ENCODE measurements at regions not wholly inside any gene's neighbourhood (a gene's known extent, or its start where the extent isn't known, plus 50 kb on each side); places are given as distances from the start of the nearest gene placed in this dataset.
A peak's percentile ranks its signal among the peaks of the same experiment; 100 is the strongest.
"Not testable (repeated sequence)": the region's sequence is repeated elsewhere in the genome, so short reads cannot be mapped to it uniquely, and the experiment has no call there.

GRCh38 chr9:33695299-33695698 is 100.1 kb upstream of the PRSS3 start:
- 59% methylated on average over 2 of the region's 2 CpGs for WGBS
- intact Hi-C loops (cut with DNase I): no loop called here
- no peak overlapping the region for H3K4me3 ChIP-seq (ENCODE audit: low read length)
- no peak overlapping the region for H3K27ac ChIP-seq (ENCODE audit: low read length)
- no peaks in the 10 kb centered on the region for H3K27me3 ChIP-seq (ENCODE audit: control insufficient read depth, insufficient read depth)
- ATAC-seq (no peak), DNase-seq (no peak)
- no peaks in the 10 kb centered on the region for H3K4me1 ChIP-seq (ENCODE audit: control insufficient read depth, insufficient read depth, low read length)
- no peaks in the 10 kb centered on the region for H3K9me3 ChIP-seq (ENCODE audit: control insufficient read depth, low read length)

GRCh38 chr9:33695856-33696255 is 99.5 kb upstream of the PRSS3 start:
- Histone ChIP-seq H3K27me3 (ENCODE audit: control insufficient read depth, insufficient read depth) (no peaks in the 10 kb centered on the region), H3K9me3 (ENCODE audit: control insufficient read depth, low read length) (no peaks in the 10 kb centered on the region), H3K27ac (ENCODE audit: low read length) (no peak overlapping the region), H3K4me3 (ENCODE audit: low read length) (no peak overlapping the region), H3K4me1 (ENCODE audit: control insufficient read depth, insufficient read depth, low read length) (no peaks in the 10 kb centered on the region)
- intact Hi-C loops (cut with DNase I): no loop called here
- no peak for ATAC-seq
- no peak for DNase-seq
- WGBS: 92% methylated on average over 3 of the region's 3 CpGs

- H3K9me3 ChIP-seq (ENCODE audit: control insufficient read depth, low read length): no peaks in the 10 kb centered on the region
- DNase-seq: no peak
- intact Hi-C loops (cut with DNase I): no loop called here
- H3K4me3 ChIP-seq (ENCODE audit: low read length): no peak overlapping the region
- no peak for ATAC-seq
- H3K27me3 ChIP-seq (ENCODE audit: control insufficient read depth, insufficient read depth): no peaks in the 10 kb centered on the region
- no peaks in the 10 kb centered on the region for H3K4me1 ChIP-seq (ENCODE audit: control insufficient read depth, insufficient read depth, low read length)
- no peak overlapping the region for H3K27ac ChIP-seq (ENCODE audit: low read length)
Observed at GRCh38 chr9:33697171-33697570, 98.2 kb upstream of the PRSS3 start.

GRCh38 chr9:33698267-33698666 is 97.1 kb upstream of the PRSS3 start:
- no peak overlapping the region for H3K27ac ChIP-seq (ENCODE audit: low read length)
- H3K9me3 ChIP-seq (ENCODE audit: control insufficient read depth, low read length): no peaks in the 10 kb centered on the region
- no peak for ATAC-seq
- 71% methylated on average over 1 of the region's 1 CpG for WGBS
- intact Hi-C loops (cut with DNase I): no loop called here
- H3K4me3 ChIP-seq (ENCODE audit: low read length): no peak overlapping the region
- no peaks in the 10 kb centered on the region for H3K27me3 ChIP-seq (ENCODE audit: control insufficient read depth, insufficient read depth)
- DNase-seq: no peak
- no peaks in the 10 kb centered on the region for H3K4me1 ChIP-seq (ENCODE audit: control insufficient read depth, insufficient read depth, low read length)

GRCh38 chr9:33700940-33701339 is 94.4 kb upstream of the PRSS3 start:
- H3K4me3 ChIP-seq (ENCODE audit: low read length); DNase-seq; H3K27ac ChIP-seq (ENCODE audit: low read length); ATAC-seq; intact Hi-C loops (cut with DNase I); H3K27me3 ChIP-seq (ENCODE audit: control insufficient read depth, insufficient read depth); H3K4me1 ChIP-seq (ENCODE audit: control insufficient read depth, insufficient read depth, low read length); H3K9me3 ChIP-seq (ENCODE audit: control insufficient read depth, low read length): not testable (repeated sequence)
- WGBS: 84% methylated on average over 2 of the region's 2 CpGs

- intact Hi-C loops (cut with DNase I): no loop called here
- 50% methylated on average over 8 of the region's 8 CpGs for WGBS
- H3K27ac ChIP-seq (ENCODE audit: low read length): no peak overlapping the region
Observed at GRCh38 chr9:33703430-33704102, 91.8 kb upstream of the PRSS3 start.

GRCh38 chr9:33705440-33705839 is 89.9 kb upstream of the PRSS3 start:
- intact Hi-C loops (cut with DNase I); H3K27me3 ChIP-seq (ENCODE audit: control insufficient read depth, insufficient read depth); H3K9me3 ChIP-seq (ENCODE audit: control insufficient read depth, low read length); H3K27ac ChIP-seq (ENCODE audit: low read length); H3K4me3 ChIP-seq (ENCODE audit: low read length); H3K4me1 ChIP-seq (ENCODE audit: control insufficient read depth, insufficient read depth, low read length); ATAC-seq; DNase-seq: not testable (repeated sequence)
- 39% methylated on average over 2 of the region's 2 CpGs for WGBS

More at GRCh38 chr9:33703430-33704102, 91.8 kb upstream of the PRSS3 start:
- peaks cover 3% of the 10 kb centered on the region for H3K4me1 ChIP-seq (ENCODE audit: control insufficient read depth, insufficient read depth, low read length)
- no peak for DNase-seq
- H3K27me3 ChIP-seq (ENCODE audit: control insufficient read depth, insufficient read depth): no peaks in the 10 kb centered on the region
- no peak overlapping the region for H3K4me3 ChIP-seq (ENCODE audit: low read length)
- no peak for ATAC-seq
- no peaks in the 10 kb centered on the region for H3K9me3 ChIP-seq (ENCODE audit: control insufficient read depth, low read length)

GRCh38 chr9:33708441-33708840 is 86.9 kb upstream of the PRSS3 start:
- Histone ChIP-seq H3K27me3 (ENCODE audit: control insufficient read depth, insufficient read depth) (no peaks in the 10 kb centered on the region), H3K9me3 (ENCODE audit: control insufficient read depth, low read length) (no peaks in the 10 kb centered on the region), H3K4me1 (ENCODE audit: control insufficient read depth, insufficient read depth, low read length) (peaks cover 3% of the 10 kb centered on the region), H3K4me3 (ENCODE audit: low read length) (no peak overlapping the region), H3K27ac (ENCODE audit: low read length) (no peak overlapping the region)
- ATAC-seq: no peak
- WGBS: 86% methylated on average over 2 of the region's 2 CpGs
- intact Hi-C loops (cut with DNase I): no loop called here
- no peak for DNase-seq

GRCh38 chr9:33709269-33709668 is 86.1 kb upstream of the PRSS3 start:
- ATAC-seq: no peak
- H3K27ac ChIP-seq (ENCODE audit: low read length): no peak overlapping the region
- H3K27me3 ChIP-seq (ENCODE audit: control insufficient read depth, insufficient read depth): no peaks in the 10 kb centered on the region
- intact Hi-C loops (cut with DNase I): no loop called here
- no peaks in the 10 kb centered on the region for H3K9me3 ChIP-seq (ENCODE audit: control insufficient read depth, low read length)
- H3K4me1 ChIP-seq (ENCODE audit: control insufficient read depth, insufficient read depth, low read length): no peaks in the 10 kb centered on the region
- 72% methylated on average over 3 of the region's 3 CpGs for WGBS
- no peak for DNase-seq
- no peak overlapping the region for H3K4me3 ChIP-seq (ENCODE audit: low read length)

GRCh38 chr9:33711418-33711817 is 83.9 kb upstream of the PRSS3 start:
- H3K9me3 ChIP-seq (ENCODE audit: control insufficient read depth, low read length); H3K4me1 ChIP-seq (ENCODE audit: control insufficient read depth, insufficient read depth, low read length); H3K4me3 ChIP-seq (ENCODE audit: low read length); DNase-seq; H3K27ac ChIP-seq (ENCODE audit: low read length); ATAC-seq; H3K27me3 ChIP-seq (ENCODE audit: control insufficient read depth, insufficient read depth); intact Hi-C loops (cut with DNase I): not testable (repeated sequence)
- 41% methylated on average over 1 of the region's 1 CpG for WGBS

GRCh38 chr9:33714989-33715388 is 80.4 kb upstream of the PRSS3 start:
- ATAC-seq (no peak), DNase-seq (no peak)
- peaks cover 3% of the 10 kb centered on the region for H3K4me1 ChIP-seq (ENCODE audit: control insufficient read depth, insufficient read depth, low read length)
- H3K27ac ChIP-seq (ENCODE audit: low read length): no peak overlapping the region
- no peak overlapping the region for H3K4me3 ChIP-seq (ENCODE audit: low read length)
- intact Hi-C loops (cut with DNase I): no loop called here
- no peaks in the 10 kb centered on the region for H3K9me3 ChIP-seq (ENCODE audit: control insufficient read depth, low read length)
- no peaks in the 10 kb centered on the region for H3K27me3 ChIP-seq (ENCODE audit: control insufficient read depth, insufficient read depth)
- 87% methylated on average over 2 of the region's 2 CpGs for WGBS

- H3K27me3 ChIP-seq (ENCODE audit: control insufficient read depth, insufficient read depth): no peaks in the 10 kb centered on the region
- DNase-seq: peak; percentile 39 to 57 (median 53)
- H3K9me3 ChIP-seq (ENCODE audit: control insufficient read depth, low read length): no peaks in the 10 kb centered on the region
- intact Hi-C loops (cut with DNase I): loop anchor here in 1 of 4 donors (2.0 kb wide), 1 partner anchor 94 kb away; no protein-coding TSS in a partner anchor
- WGBS: 66% methylated on average over 7 of the region's 7 CpGs
- peak; percentile 46 to 61 for ATAC-seq
- no peak overlapping the region for H3K27ac ChIP-seq (ENCODE audit: low read length)
- no peak overlapping the region for H3K4me3 ChIP-seq (ENCODE audit: low read length)
- peaks cover 3% of the 10 kb centered on the region for H3K4me1 ChIP-seq (ENCODE audit: control insufficient read depth, insufficient read depth, low read length)
Observed at GRCh38 chr9:33718987-33719386, 76.4 kb upstream of the PRSS3 start.

Data from right cardiac atrium (tissue), 5 donors.